IMR-90 (cell line): ENCODE measurements at regions not wholly inside any gene's neighbourhood (a gene's known extent, or its start where the extent isn't known, plus 50 kb on each side); places are given as distances from the start of the nearest gene placed in this dataset.

Source experiments
- ATAC-seq: fragments of 200-7000 bp; cut with Tn5 transposase; 2 replicates; pipeline ENCODE4 v1.9.1; 2020; ENCODE audit warnings: low read depth, mild to moderate bottlenecking, moderate library complexity
- BruUV-seq: library from RNA; stranded (reverse); fragments of 400-500 nt; replicated peaks from 2 replicates; lab custom pipeline; 2021; lab: Mats Ljungman, UMichigan
- CTCF ChIA-PET: fragments of 300-600 bp; formaldehyde crosslinking; extraction: SDS; loops from one replicate; lab custom pipeline; 2021; ENCODE audit warnings: antibody characterized with exemption; lab: Yijun Ruan, JAX
- POLR2A ChIA-PET: fragments of 300-600 bp; sonication (Branson Sonifier 250); formaldehyde crosslinking; loops from one replicate; lab custom pipeline; 2022; ENCODE audit warnings: antibody characterized with exemption; ENCODE audit not compliant: unreplicated experiment; lab: Charles Lee
- DNase-seq: peaks from one replicate; pipeline ENCODE4 v3.0.0; 2013
- H2AFZ ChIP-seq: replicated peaks from 2 replicates; pipeline ENCODE3; 2013; ENCODE audit warnings: low read length, mild to moderate bottlenecking; ENCODE audit not compliant: poor library complexity
- H2AK5ac ChIP-seq: 2 replicates; pipeline ENCODE4 v1.6.1; 2013; ENCODE audit warnings: low read depth, low read length, inconsistent platforms
- H2AK9ac ChIP-seq: replicated peaks from 2 replicates; pipeline ENCODE3; 2013; ENCODE audit warnings: mild to moderate bottlenecking, low read depth, low read length, moderate library complexity; ENCODE audit not compliant: poor library complexity
- H2BK120ac ChIP-seq: 2 replicates; pipeline ENCODE4 v1.6.1; 2013; ENCODE audit warnings: low read depth, low read length, inconsistent platforms
- H2BK15ac ChIP-seq: 3 replicates; pipeline ENCODE4 v1.6.1; 2013; ENCODE audit warnings: low read depth, low read length, inconsistent platforms
- H2BK20ac ChIP-seq: 2 replicates; pipeline ENCODE4 v1.6.1; 2013; ENCODE audit warnings: low read depth, mild to moderate bottlenecking, inconsistent platforms, low read length, moderate library complexity
- H2BK5ac ChIP-seq: 2 replicates; pipeline ENCODE4 v1.6.1; 2013; ENCODE audit warnings: mild to moderate bottlenecking, low read depth, low read length, inconsistent platforms; ENCODE audit not compliant: poor library complexity, severe bottlenecking
- H3K14ac ChIP-seq: replicated peaks from 2 replicates; pipeline ENCODE4 v1.6.1; 2013; ENCODE audit warnings: low read depth, low read length, inconsistent platforms
- H3K18ac ChIP-seq: 2 replicates; pipeline ENCODE4 v1.6.1; 2013; ENCODE audit warnings: low read depth, low read length, control low read depth
- H3K23ac ChIP-seq: 2 replicates; pipeline ENCODE4 v1.6.1; 2013; ENCODE audit warnings: low read depth, low read length, inconsistent platforms
- H3K27ac ChIP-seq: 2 replicates; pipeline ENCODE4 v1.5.1; 2013; ENCODE audit warnings: mild to moderate bottlenecking, control low read depth, low read length; ENCODE audit not compliant: insufficient read depth
- H3K27me3 ChIP-seq: 2 replicates; pipeline ENCODE4 v1.6.1; 2013; ENCODE audit warnings: low read length; ENCODE audit not compliant: control insufficient read depth, insufficient read depth
- H3K36me3 ChIP-seq: 2 replicates; pipeline ENCODE4 v1.6.1; 2013; ENCODE audit warnings: low read length, mixed read lengths; ENCODE audit not compliant: control insufficient read depth, insufficient read depth
- H3K4ac ChIP-seq: 2 replicates; pipeline ENCODE4 v1.6.1; 2013; ENCODE audit warnings: low read depth, low read length, inconsistent platforms
- H3K4me1 ChIP-seq: 2 replicates; pipeline ENCODE4 v1.6.1; 2013; ENCODE audit warnings: low read length, mixed read lengths; ENCODE audit not compliant: control insufficient read depth, insufficient read depth
- H3K4me2 ChIP-seq: 2 replicates; pipeline ENCODE4 v1.6.1; 2013; ENCODE audit warnings: low read depth, mild to moderate bottlenecking, control low read depth, low read length, moderate library complexity
- H3K4me3 ChIP-seq: 2 replicates; pipeline ENCODE4 v1.5.1; 2013; ENCODE audit warnings: low read depth, mild to moderate bottlenecking, control low read depth, low read length, moderate library complexity; ENCODE audit not compliant: insufficient read depth
- H3K56ac ChIP-seq: 2 replicates; pipeline ENCODE4 v1.6.1; 2013; ENCODE audit warnings: low read length, inconsistent platforms; ENCODE audit not compliant: insufficient read depth; ENCODE audit errors: extremely low read depth
- H3K79me1 ChIP-seq, 2 experiments: 2 replicates each; pipeline ENCODE4 v1.6.1; 2013; ENCODE audit warnings: low read length in 2 of 2, inconsistent platforms in 1 of 2, low read depth in 1 of 2
- H3K9ac ChIP-seq: 2 replicates; pipeline ENCODE4 v1.6.1; 2013; ENCODE audit warnings: low read depth, low read length, control low read depth
- H3K9me1 ChIP-seq: 2 replicates; pipeline ENCODE4 v1.6.1; 2013; ENCODE audit warnings: low read length, inconsistent platforms; ENCODE audit not compliant: insufficient read depth
- H3K9me3 ChIP-seq: 2 replicates; pipeline ENCODE4 v1.6.1; 2013; ENCODE audit warnings: low read length; ENCODE audit not compliant: control insufficient read depth, insufficient read depth
- H4K20me1 ChIP-seq: 2 replicates; pipeline ENCODE4 v1.6.1; 2013; ENCODE audit warnings: low read length, inconsistent platforms; ENCODE audit not compliant: insufficient read depth
- H4K5ac ChIP-seq: 2 replicates; pipeline ENCODE4 v1.6.1; 2013; ENCODE audit warnings: mild to moderate bottlenecking, low read depth, low read length, control low read depth
- H4K8ac ChIP-seq, 2 experiments: 2 replicates each; pipeline ENCODE4 v1.6.1; 2013; ENCODE audit warnings: low read depth in 2 of 2, low read length in 2 of 2, control low read depth in 1 of 2, inconsistent platforms in 1 of 2
- H4K91ac ChIP-seq: 2 replicates; pipeline ENCODE4 v1.6.1; 2013; ENCODE audit warnings: low read depth, low read length, inconsistent platforms; ENCODE audit not compliant: insufficient read depth
- CHD1 ChIP-seq: IDR thresholded peaks from 2 replicates; pipeline ENCODE4 v1.6.1; 2012; ENCODE audit warnings: low read depth, low read length, improper control_type of control experiment
- MXI1 ChIP-seq: IDR thresholded peaks from 2 replicates; pipeline ENCODE4 v1.6.1; 2012; ENCODE audit warnings: low read depth, mild to moderate bottlenecking, low read length, moderate library complexity, borderline replicate concordance
- RAD21 ChIP-seq: IDR thresholded peaks from 2 replicates; pipeline ENCODE4 v1.6.1; 2012; ENCODE audit warnings: low read length, improper control_type of control experiment
- RCOR1 ChIP-seq: IDR thresholded peaks from 2 replicates; pipeline ENCODE4 v1.6.1; 2012; ENCODE audit warnings: mild to moderate bottlenecking, low read length, improper control_type of control experiment; ENCODE audit not compliant: insufficient replicate concordance
- RFX5 ChIP-seq: IDR thresholded peaks from 2 replicates; pipeline ENCODE4 v1.8.0; 2012; ENCODE audit warnings: low read depth, mild to moderate bottlenecking, low read length, moderate library complexity
- SMC3 ChIP-seq: fragments of 150-350 bp; IDR thresholded peaks from 2 replicates; pipeline ENCODE4 v1.6.1; 2016; ENCODE audit warnings: low read depth, mild to moderate bottlenecking, antibody characterized with exemption, low read length, moderate library complexity
- WGBS, 2 experiments: methylation state at CpG; one replicate each; pipeline versions ENCODE4 v1.1.5 to v1.1.7; 2013; ENCODE audit warnings: missing lambda C conversion rate in 2 of 2; ENCODE audit not compliant: insufficient read length in 1 of 2; ENCODE audit errors: extremely low coverage in 2 of 2; 5-methylcytosine and 5-hydroxymethylcytosine counted together
- dilution Hi-C: fragments of 300-500 bp; cut with HindIII; formaldehyde crosslinking; loops from one replicate; pipeline ENCODE4 v1.14.3; 2018; ENCODE audit warnings: low sequenced_read_pairs; ENCODE audit not compliant: unreplicated experiment
- in situ Hi-C: fragments of 300-500 bp; cut with MboI; formaldehyde crosslinking; loops from 3 replicates; pipeline ENCODE4 v1.14.3; 2019; ENCODE audit warnings: low sequenced_read_pairs, inconsistent platforms, mixed read lengths
- intact Hi-C: fragments of 100-400 bp; cut with micrococcal nuclease; formaldehyde crosslinking; loops from 2 replicates; pipeline ENCODE4 v1.10.0; 2022
- TF ChIP-seq, protein P1 (sequence below): conservative IDR thresholded peaks from 2 replicates; pipeline ENCODE4 v1.5.1; 2012; ENCODE audit warnings: mild to moderate bottlenecking, low read depth, low read length, improper control_type of control experiment

- Histone ChIP-seq H3K4me2 (no peak overlapping the region), H2AK9ac (no peak overlapping the region), H3K56ac (no peak overlapping the region), H3K18ac (no peak overlapping the region), H4K5ac (no peak overlapping the region), H3K9me3 (no peaks in the 10 kb centered on the region), H3K9me1 (no peaks in the 10 kb centered on the region), H3K27me3 (no peaks in the 10 kb centered on the region), H2AK5ac (no peak overlapping the region), H3K36me3 (no peaks in the 10 kb centered on the region), H4K91ac (no peak overlapping the region), H3K4ac (no peak overlapping the region), H3K4me1 (no peaks in the 10 kb centered on the region), H2BK120ac (no peak overlapping the region), H3K79me1 (no peaks in the 10 kb centered on the region), H2BK15ac (no peak overlapping the region), H4K8ac (no peak overlapping the region), H3K14ac (no peak overlapping the region), H3K23ac (no peak overlapping the region), H3K9ac (no peak overlapping the region), H4K20me1 (no peaks in the 10 kb centered on the region), H3K27ac (no peak overlapping the region), H3K4me3 (no peak overlapping the region), H2BK5ac (no peak overlapping the region), H2AFZ (no peak overlapping the region), H2BK20ac (no peak overlapping the region)
- DNase-seq (no peak), ATAC-seq (no peak)
- intact Hi-C loops (no loop called here), dilution Hi-C loops (no loop called here), in situ Hi-C loops (no loop called here)
- no TSS peak for BruUV-seq
- no CpG with 5 or more reads among the region's 2 CpGs for WGBS, 2 experiments
- ChIA-PET POLR2A (no interaction called here), CTCF (no interaction called here)
- no peak for TF ChIP-seq CHD1
- TF ChIP-seq RFX5 = no peak
- TF ChIP-seq, protein P1, sequence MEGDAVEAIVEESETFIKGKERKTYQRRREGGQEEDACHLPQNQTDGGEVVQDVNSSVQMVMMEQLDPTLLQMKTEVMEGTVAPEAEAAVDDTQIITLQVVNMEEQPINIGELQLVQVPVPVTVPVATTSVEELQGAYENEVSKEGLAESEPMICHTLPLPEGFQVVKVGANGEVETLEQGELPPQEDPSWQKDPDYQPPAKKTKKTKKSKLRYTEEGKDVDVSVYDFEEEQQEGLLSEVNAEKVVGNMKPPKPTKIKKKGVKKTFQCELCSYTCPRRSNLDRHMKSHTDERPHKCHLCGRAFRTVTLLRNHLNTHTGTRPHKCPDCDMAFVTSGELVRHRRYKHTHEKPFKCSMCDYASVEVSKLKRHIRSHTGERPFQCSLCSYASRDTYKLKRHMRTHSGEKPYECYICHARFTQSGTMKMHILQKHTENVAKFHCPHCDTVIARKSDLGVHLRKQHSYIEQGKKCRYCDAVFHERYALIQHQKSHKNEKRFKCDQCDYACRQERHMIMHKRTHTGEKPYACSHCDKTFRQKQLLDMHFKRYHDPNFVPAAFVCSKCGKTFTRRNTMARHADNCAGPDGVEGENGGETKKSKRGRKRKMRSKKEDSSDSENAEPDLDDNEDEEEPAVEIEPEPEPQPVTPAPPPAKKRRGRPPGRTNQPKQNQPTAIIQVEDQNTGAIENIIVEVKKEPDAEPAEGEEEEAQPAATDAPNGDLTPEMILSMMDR = no peak
- TF ChIP-seq MXI1 = no peak
- TF ChIP-seq RCOR1 = no peak
- TF ChIP-seq RAD21 = no peak
- no peak for TF ChIP-seq SMC3
Measured at GRCh38 chr14:48247977-48248376, 572.6 kb upstream of the MDGA2 start.
